ENCODE measurements at regions not wholly inside any gene's neighbourhood (a gene's known extent, or its start where the extent isn't known, plus 50 kb on each side); places are given as distances from the start of the nearest gene placed in this dataset.
"Not testable (repeated sequence)": the region's sequence is repeated elsewhere in the genome, so short reads cannot be mapped to it uniquely, and the experiment has no call there.

DNA sequence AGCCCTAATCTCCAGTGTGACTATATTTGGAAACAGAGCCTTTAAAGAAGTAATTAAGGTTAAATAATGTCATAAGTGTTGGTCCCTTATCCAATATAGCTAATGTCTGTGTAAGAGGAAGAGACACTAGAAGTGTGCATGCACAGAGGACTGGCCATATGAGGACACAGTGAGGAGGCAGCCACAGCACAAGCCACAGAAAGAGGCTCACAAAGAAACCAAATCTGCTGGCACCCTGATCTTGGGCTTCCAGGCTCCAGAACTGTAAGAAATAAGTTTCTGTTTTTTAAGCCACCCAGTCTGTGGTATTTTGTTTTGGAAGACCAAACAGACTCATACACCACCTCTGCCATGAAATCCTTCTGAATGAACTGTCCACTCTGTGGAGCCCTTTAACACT lies 186.4 kb upstream of the SLC39A10 start:
- DNase-seq = no peak

DNA sequence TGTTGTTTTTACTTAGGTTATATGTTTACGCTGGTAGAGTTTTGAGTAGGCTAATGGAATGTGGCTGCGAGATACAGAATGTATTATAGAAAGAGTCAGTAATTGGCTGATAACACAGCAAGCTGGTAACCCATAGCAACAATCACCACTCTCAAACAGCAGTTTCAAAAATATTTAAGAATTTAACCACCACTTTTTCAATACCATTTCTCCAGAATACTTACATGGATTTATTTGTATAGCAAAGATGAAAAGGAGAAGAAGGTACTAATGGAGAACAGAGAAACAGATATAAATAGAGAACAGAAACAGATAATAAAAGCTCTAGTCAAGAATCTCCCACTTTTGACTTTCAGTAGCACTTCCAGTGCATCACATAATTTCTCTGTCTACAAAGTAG lies 188.3 kb upstream of the SLC39A10 start:
- no peak for DNase-seq

DNA sequence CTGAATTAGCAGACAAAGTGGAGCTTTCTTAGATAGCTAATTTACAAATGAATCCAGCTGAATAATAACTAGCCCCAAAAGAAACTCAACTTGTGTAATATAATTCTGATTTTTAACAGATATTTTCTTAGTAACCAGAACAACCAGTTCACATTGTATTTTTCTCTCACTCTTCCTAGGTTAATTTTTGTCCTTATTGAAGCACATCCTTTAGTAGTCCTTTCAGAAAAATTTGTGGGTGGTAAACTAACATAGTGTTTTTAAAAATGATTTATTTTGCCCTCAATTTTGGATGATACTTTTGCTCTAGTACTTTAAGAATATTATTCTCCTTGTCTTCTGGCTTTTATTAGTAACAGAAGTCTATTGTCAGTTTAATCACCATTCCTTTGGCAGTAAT lies 190.6 kb upstream of the SLC39A10 start:
- no peak for DNase-seq

DNA sequence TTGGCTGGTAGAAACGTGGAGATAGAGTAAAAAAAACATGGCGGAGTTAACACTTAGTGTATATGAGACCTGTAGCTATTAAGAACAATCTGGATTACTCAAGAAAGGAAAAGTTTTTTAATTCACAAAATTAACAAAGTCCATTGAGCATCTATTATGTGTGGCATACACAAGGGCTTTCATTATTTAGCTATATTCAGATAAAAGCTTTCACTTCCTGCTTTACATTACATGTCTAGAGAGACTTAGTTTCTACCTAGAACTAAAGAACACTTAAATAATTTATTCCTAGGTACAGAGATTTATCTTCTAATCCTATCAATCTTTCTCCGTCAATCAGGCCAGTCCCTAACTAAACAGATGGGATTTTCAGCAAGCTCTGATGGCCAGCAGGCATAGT lies 196.0 kb upstream of the SLC39A10 start:
- DNase-seq = no peak

DNA sequence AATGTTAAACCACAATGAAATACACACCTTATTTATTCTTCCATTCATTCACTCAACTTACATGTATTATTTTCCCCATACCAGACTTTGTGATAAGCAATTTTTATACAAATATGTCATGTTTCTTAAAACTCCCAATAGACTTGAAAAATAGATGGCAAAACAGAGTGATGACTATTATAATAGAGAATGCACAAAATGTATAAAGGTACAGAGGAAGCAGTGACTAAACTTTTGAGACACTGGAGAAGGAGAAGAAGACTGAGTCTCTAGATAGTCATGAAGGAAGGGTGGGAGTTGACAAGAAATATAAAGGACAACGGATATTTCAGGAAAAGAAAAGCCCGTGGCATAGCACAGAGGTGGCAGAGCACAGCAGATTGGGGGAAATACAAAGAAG lies 198.1 kb upstream of the SLC39A10 start:
- no peak for DNase-seq

DNA sequence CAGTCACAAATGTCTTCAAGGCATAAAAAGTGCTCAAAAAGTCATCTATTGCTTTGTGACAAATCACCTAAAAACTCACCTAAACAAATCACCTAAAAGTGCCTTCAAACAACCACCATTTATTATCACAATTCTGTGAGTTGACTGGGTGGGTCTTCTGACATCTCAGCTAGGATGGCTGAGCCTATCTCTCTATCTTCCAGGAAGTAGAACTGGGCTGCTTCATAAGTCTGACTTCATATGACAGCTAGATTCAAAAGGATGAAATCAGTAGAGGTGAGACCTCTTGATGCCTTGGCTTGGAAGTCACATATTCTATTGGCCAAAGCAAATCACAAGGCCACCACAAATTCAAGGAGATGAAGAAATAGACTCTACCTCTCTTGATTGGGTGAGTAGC lies 199.2 kb upstream of the SLC39A10 start:
- DNase-seq = no peak

DNA sequence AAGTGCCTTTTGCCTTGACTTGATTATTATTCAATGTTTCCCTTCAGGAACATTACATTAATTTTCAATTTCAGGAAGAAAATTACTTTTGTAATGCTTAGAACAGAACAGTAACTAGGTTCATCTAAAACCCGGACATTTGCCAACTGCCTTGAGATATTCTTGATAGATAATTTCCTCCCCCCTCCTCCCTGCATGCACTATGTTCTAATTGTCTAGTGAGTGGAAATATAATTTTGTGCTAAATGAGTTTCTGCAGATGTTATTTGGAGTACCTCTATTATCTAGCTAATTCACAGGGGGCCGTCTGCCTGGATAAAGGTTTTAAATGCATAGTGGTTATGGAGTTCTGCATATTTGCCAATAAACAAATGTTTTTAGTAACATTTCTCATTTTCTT lies 200.3 kb upstream of the SLC39A10 start:
- DNase-seq = no peak

DNA sequence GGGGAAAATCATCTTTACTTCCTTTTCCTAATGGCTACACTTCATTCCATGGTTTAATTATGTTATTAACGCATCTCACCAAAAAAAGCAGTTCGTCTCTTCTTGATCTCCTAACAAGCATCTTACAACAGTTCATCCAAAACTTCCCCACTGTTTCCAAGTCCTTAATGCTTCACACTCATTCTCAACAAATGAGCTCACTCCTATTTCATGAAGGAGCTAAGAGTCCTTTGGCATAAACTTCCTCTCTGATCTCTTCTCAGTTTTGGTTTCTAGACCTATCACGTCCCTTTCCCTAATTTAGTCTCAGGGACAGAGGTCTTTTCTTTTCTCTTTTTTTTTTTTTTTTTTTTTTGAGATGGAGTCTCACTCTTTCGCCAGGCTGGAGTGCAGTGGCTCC lies 205.9 kb upstream of the SLC39A10 start:
- no peak for DNase-seq

DNA sequence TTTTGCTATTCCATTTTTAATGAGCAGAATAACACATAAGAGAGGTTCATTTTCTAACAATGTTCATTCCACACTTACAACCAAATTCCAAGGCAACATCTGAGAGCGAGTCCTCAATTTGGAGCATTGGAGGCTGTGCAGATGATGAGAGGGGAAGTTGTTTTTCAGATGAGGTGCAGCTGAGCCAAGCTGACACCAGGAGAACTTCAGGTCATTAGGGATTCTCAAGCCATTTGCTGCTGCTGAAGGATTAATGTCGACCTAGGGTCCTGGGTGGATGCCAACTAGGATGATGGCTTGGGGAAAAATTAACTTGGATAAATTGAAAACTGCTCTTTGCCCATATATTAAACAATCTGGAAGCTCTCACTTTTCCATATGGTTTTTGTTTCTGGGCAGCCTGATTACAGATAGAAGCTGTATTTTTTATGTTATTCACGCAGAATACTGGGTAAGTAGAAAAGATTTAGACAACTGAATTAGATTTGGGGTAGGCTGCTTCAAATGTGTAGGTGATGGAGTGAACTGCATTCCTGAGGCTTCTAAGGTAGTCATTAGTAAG lies 206.4 kb upstream of the SLC39A10 start:
- DNase-seq = no peak

DNA sequence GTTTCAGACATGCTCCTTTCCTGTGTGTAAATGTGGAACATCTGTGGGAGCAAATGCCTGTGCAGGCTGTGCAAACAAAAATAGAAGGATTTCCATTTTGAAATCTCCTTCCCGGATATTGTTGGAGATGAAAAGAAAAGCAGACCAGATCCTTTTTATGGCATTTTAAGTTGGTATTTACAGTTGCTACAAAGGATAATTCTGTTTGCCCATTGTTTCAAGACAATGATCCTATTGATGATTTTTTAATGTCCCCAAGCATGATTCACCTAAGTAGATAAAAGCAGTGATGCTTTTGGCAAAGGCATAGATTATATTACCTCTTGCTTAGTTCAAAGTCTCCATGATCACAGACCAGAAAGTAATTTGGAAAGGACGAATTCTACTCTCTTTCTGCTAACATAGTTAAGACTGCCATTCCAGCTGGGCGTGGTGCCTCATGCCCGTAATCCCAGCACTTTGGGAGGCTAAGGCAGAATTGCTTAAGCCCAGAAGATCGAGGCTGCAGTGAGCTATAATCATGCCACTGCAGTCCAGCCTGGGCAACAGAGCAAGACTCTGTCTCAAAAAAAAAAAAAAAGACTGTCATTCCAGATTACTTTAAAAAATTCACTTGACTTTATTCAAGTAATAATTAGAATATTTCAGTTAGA lies 209.6 kb upstream of the SLC39A10 start:
- DNase-seq = no peak

DNA sequence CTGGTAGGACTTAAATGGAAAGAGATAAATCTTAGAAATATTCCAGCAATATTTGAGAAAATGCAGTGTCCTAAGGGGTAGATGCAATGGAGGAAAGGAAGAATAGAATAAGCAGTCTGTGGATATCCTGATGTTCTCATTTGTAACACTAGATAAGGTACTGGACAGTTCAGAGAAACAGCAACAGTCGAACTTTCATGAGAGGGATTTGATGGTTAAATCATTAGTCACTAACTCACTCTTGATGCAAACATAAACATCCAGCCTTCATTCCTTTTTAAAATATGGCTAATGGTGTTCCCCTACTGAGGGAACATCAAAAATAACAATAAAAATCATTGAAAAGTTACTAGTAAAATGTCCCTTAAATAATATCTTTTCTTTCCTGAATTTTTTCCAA lies 211.4 kb upstream of the SLC39A10 start:
- DNase-seq = no peak

DNA sequence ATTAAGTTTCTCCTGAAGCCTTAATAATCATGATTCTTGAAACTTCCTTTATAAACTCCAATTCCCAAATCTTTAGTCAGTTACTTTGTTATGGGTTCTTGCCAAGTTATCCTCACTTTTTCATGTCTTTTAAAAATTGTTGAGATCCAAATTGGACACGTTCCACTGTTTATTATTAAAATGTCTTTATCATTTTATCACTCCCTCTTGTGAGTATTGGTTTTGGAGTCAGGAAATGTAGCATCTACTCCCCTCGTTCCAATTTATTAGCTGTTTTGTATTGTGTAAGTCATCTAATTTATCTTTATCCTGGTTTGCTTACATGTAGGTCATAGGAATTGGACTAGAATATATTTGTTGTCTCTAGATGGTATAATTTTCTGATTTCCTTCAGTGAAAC lies 213.1 kb upstream of the SLC39A10 start:
- DNase-seq = no peak

DNA sequence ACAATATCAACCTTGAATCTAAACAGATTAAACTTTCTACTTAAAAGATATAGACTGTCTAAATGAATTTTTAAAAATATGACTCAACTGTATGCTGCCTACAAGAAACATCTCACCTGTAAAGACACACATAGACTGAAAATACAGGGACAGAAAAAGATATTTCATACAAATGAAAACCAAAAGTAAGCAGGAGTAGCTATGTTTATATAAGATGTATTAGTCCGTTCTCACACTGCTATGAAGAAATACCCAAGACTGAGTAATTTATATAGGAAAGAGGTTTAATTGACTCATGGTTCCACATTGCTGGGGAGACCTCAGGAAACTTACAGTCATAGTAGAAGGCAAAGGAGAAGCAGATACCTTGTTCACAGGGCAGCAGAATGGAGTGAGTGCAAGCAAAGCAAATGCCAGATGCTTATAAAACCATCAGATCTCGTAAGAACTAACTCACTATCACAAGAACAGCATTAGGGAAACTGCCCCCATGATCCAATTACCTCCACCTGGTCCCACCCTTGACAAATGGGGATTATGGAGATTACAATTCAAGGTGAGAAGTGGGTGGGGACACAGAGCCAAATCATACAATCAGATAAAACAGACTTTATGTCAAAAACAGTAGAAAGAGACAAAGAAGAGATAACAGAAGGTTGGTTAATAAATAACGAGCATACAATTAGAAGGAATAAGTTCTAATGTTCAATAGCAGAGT lies 214.4 kb upstream of the SLC39A10 start:
- DNase-seq = no peak

DNA sequence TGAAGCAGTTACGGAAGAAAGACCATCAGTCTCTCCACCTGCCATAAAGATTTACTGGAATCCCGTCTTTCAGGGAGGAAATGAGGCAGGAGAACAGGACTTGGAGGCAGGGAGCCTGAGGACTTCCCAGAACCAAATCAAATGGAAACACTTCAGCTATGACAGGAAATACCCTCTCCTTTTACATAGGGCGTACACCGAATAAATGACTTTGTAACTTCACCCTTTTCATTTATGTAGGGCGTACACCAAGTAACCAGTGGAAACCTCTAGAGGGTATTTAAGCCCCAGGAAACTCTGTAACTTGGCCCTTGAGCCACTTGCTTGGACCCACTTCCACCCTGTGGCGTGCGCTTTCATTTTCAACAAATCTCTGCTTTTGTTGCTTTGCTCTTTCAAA lies 218.3 kb upstream of the SLC39A10 start:
- DNase-seq = no peak

DNA sequence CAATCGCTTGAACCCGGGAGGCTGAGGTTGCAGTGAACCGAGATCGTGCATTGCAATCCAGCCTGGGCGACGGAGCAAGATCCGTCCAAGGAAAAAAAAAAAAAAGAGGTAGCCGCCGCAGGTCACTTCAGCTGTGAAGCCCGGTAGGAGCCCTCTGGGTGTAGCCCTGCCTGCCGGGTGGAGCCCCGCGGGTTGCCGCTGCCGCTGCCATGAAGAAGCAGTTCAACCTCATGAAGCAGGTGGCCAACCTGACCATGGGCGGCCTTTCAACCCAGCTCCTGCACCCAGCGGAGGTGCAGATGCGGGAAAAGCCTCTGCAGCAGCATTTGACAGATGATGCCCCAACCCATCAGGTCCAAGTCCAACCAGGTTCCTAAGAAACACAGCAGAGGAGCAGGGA lies 219.5 kb upstream of the SLC39A10 start:
- DNase-seq = no peak

DNA sequence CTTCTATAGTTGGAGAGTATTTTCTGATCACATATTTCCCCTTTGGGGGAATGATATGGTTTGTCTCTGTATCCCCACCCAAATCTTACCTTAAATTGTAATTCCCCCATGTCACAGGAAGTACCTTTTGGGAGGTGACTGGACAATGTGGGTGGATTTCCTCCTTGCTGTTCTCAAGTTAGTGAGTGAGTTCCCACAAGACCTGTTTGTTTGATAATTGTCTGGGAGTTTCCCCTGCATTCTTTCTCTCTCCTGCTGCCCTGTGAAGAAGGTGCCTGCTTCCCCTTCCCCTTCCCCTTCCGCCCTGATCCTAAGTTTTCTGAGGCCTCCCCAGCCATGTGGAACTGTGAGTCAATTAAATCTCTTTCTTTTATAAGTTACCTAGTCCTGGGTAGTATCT lies 222.7 kb upstream of the SLC39A10 start:
- DNase-seq = no peak

DNA sequence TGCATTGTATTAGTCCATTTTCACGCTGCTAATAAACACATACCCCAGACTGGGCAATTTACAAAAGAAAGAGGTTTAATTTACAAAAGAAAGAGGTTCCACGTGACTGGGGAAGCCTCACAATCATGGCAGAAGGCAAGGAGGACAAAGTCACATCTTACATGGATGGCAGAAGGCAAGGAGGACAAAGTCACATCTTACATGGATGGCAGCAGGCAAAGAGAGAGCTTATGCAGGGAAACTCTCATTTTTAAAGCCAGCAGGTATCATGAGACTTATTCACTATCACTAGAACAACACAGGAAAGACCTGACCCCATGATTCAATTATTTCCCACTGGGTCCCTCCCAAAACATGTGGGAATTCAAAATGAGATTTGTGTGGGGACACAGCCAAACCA lies 223.3 kb upstream of the SLC39A10 start:
- not testable (repeated sequence) for DNase-seq

DNA sequence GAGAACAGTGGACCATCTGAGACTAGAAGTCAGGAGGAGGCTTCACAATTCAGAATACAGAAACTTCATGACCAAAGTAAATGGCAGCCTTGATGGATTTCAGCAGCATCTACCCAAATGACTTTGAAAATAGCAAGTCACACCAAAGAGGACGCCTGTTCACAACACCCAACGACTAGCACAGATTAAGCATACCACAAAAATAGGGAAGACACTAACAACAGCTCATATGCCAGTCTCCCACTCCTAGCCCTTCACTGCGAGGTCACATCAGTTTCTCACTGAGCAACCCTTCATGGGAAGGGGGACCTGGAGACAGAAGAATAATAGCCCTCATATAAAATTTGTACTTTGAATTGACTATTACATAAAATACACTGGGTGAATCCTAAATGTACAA lies 228.4 kb upstream of the SLC39A10 start:
- no peak for DNase-seq

DNA sequence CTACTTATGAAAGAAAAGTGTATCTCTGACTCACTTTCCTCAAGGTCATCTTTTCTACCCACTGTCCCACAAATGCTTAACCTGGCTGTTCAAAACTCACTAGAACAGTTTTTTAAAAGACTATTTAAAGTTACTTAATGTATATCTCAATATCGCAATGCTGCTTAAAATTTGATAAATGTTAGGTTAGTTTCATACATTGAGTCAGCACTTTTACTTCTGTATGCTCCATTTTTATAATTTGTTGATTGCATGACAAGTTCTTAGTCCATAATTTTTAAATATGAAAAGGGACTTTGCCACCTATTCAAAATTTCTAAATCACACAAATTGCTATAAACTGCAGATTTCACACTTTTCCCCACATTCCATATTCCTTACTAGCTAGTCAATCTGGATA lies 231.7 kb upstream of the SLC39A10 start:
- no peak for DNase-seq

DNA sequence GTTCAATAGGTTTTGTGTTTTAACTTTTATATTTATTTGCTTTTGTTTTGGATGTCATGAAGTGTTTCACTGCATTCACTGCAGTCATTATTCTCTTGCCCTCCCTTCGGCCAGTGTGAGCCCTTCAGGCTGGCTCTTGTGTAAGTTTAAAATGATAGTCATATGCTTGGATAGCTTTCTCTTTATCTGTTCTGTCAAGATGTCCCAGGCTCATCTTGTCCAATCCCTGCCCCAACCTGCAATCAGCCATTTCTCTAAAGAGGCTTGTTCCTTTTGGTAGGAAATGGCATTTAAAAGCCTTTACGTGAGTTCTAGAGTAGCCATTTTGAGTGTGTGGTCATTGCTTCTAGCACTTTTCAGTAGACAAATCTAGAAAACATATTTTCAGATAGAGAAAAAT lies 238.0 kb upstream of the SLC39A10 start:
- DNase-seq = no peak

DNA sequence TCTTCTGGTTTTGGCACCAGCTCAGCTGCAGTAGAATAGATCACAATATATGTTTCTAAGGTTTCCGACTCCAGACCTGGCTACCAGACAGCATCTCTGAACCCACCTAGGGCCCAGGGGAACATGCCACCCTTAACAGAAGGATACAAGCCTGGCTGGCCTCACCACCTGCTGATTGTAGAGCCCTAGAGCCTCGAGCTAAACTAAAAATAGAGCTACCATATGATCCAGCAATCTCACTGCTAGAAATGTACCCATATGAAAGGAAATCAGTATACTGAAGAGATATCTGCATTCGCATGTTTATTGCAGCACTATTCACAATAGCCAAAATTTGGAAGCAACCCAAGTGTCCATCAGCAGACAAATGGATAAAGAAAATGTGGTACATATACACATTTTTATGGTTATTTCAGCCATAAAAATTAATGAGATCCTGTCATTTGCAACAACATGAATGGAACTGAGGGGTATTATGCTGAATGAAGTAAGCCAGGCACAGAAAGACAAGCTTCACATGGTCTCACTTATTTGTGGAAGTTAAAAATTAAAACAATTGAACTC lies 242.4 kb upstream of the SLC39A10 start:
- DNase-seq = no peak

DNA sequence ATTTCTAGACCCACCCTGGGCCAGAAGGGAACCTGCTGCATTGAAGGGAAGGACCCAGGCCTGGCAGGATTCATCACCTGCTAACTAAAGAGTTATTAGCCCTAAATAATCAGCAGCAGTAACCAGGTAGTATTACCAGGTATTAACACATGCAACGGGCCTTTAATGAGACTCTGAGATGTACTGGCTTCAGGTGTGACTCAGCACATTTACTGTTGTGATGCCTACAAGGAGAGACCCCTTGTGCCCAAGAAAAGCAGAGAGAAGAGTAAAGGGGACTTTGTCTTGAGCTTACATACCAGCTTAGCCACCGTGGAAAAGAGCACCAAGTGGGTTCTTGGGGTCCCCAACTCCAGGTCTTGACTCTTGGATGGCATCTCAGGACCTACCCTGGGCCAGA lies 243.1 kb upstream of the SLC39A10 start:
- no peak for DNase-seq

DNA sequence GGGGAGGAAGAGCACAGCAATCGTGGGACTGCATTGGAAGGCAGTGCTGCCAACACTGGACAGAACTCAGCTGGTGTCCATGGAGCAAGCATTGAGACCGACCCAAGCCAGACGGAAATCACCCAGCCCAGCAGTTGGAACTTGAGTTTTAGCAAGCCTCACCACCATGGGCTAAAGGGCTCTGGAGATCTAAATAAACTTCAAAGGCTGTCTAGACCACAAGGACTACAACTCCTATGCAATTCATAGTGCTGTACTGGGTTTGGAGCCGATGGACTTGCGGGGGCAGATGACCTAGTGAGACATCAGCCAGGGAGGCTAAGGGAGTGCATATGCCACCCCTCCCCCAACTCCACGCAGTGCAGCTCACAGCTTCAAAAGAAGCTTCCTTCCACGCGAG lies 243.6 kb upstream of the SLC39A10 start:
- DNase-seq = no peak

Data from nucleus accumbens (tissue), 56 donors.